SK-N-SH (cell line): ENCODE measurements at regions not wholly inside any gene's neighbourhood (a gene's known extent, or its start where the extent isn't known, plus 50 kb on each side); places are given as distances from the start of the nearest gene placed in this dataset.

Experiments used
- CTCF ChIA-PET: fragments of 300-600, 350-600 bp; formaldehyde crosslinking; extraction: SDS; loops from one replicate; lab custom pipeline; 2021; lab: Yijun Ruan, JAX
- POLR2A ChIA-PET: fragments of 350-600 bp; sonication (Branson Sonifier 250); formaldehyde crosslinking; extraction: SDS; loops from one replicate; lab custom pipeline; 2020; ENCODE audit warnings: antibody characterized with exemption, inconsistent platforms; lab: Yijun Ruan, JAX
- DNase-seq: peaks from one replicate; pipeline ENCODE4 v3.0.0; 2012
- H2AFZ ChIP-seq: fragments of 200-600 bp; sonication (generic); 2 replicates; pipeline ENCODE4 v1.8.1; 2016; ENCODE audit warnings: antibody characterized with exemption, mild to moderate bottlenecking, low read depth
- H3F3A ChIP-seq: fragments of 200-600 bp; sonication (generic); replicated peaks from 2 replicates; pipeline ENCODE3; 2016; ENCODE audit warnings: antibody characterized with exemption, mild to moderate bottlenecking; ENCODE audit not compliant: insufficient read depth
- H3K27ac ChIP-seq, 2 experiments: fragments of 200-500 bp in 1 of 2; fragments of 200-600 bp in 1 of 2; sonication (Bioruptor generic) in 1 of 2; sonication (generic), shearing (Covaris generic) in 1 of 2; 2 replicates each; pipeline versions ENCODE4 v1.5.1 to v1.6.1; 2014 to 2016; ENCODE audit warnings: low read depth in 2 of 2, inconsistent platforms in 1 of 2, low read length in 1 of 2, mild to moderate bottlenecking in 1 of 2, mixed read lengths in 1 of 2
- H3K27me3 ChIP-seq: fragments of 200-600 bp; sonication (generic), shearing (Covaris generic); 2 replicates; pipeline ENCODE4 v1.6.1; 2016; ENCODE audit warnings: mixed run types; ENCODE audit not compliant: insufficient read depth
- H3K36me3 ChIP-seq, 2 experiments: fragments of 200-500 bp in 1 of 2; fragments of 200-600 bp in 1 of 2; sonication (Bioruptor generic) in 1 of 2; sonication (generic) in 1 of 2; replicated peaks in 1 of 2; 2 replicates each; pipeline versions ENCODE3 to v1.5.1; 2014 to 2016; ENCODE audit warnings: low read length in 1 of 2, mild to moderate bottlenecking in 1 of 2; ENCODE audit not compliant: insufficient read depth in 2 of 2, control insufficient read depth in 1 of 2
- H3K4me1 ChIP-seq, 2 experiments: fragments of 200-500 bp in 1 of 2; fragments of 200-600 bp in 1 of 2; sonication (Bioruptor generic) in 1 of 2; sonication (generic), shearing (Covaris generic) in 1 of 2; 2 replicates each; pipeline versions ENCODE4 v1.5.1 to v1.6.1; 2014 to 2016; ENCODE audit warnings: low read depth in 1 of 2, low read length in 1 of 2, mixed run types in 1 of 2; ENCODE audit not compliant: insufficient read depth in 2 of 2, control insufficient read depth in 1 of 2
- H3K4me2 ChIP-seq: fragments of 200-600 bp; sonication (generic), shearing (Covaris generic); 2 replicates; pipeline ENCODE4 v1.6.1; 2017; ENCODE audit warnings: mixed run types
- H3K4me3 ChIP-seq, 2 experiments: fragments of 200-500 bp in 1 of 2; fragments of 200-600 bp in 1 of 2; sonication (Bioruptor generic) in 1 of 2; sonication (generic), shearing (Covaris generic) in 1 of 2; 2 replicates each; pipeline versions ENCODE4 v1.5.1 to v1.8.1; 2014 to 2016; ENCODE audit warnings: low read depth in 2 of 2, inconsistent platforms in 1 of 2, low read length in 1 of 2, mild to moderate bottlenecking in 1 of 2, mixed read lengths in 1 of 2, moderate library complexity in 1 of 2
- H3K79me2 ChIP-seq: fragments of 200-600 bp; sonication (generic); 2 replicates; pipeline ENCODE4 v1.8.1; 2017; ENCODE audit warnings: mild to moderate bottlenecking; ENCODE audit not compliant: insufficient read depth
- H3K9ac ChIP-seq: fragments of 200-600 bp; sonication (generic); 2 replicates; pipeline ENCODE4 v1.6.1; 2017; ENCODE audit warnings: mixed run types
- H3K9me2 ChIP-seq: fragments of 200-600 bp; sonication (generic); 2 replicates; pipeline ENCODE4 v1.6.1; 2017; ENCODE audit warnings: mixed run types
- H3K9me3 ChIP-seq: fragments of 200-600 bp; sonication (generic); 2 replicates; pipeline ENCODE4 v1.6.1; 2017; ENCODE audit warnings: mixed run types, mild to moderate bottlenecking, moderate library complexity
- H4K20me1 ChIP-seq: fragments of 200-600 bp; sonication (generic); 2 replicates; pipeline ENCODE4 v1.6.1; 2017; ENCODE audit warnings: mild to moderate bottlenecking, mixed run types; ENCODE audit not compliant: insufficient read depth
- CHD2 ChIP-seq: fragments of 150-350 bp; IDR thresholded peaks from 2 replicates; pipeline ENCODE4 v1.6.1; 2018; ENCODE audit warnings: low read length; ENCODE audit not compliant: partially characterized antibody
- CTCF ChIP-seq: fragments of 200-600 bp; sonication (generic); IDR thresholded peaks from 2 replicates; pipeline ENCODE4 v1.6.1; 2017; ENCODE audit warnings: antibody characterized with exemption, mild to moderate bottlenecking, moderate library complexity
- ELF1 ChIP-seq: IDR thresholded peaks from 2 replicates; pipeline ENCODE4 v1.4.0; 2012
- EP300 ChIP-seq, 2 experiments: IDR thresholded peaks; 2 replicates each; pipeline versions ENCODE4 v1.4.0 to v1.6.1; 2012; ENCODE audit warnings: borderline replicate concordance in 1 of 2, low read depth in 1 of 2, low read length in 1 of 2
- FOSL2 ChIP-seq: IDR thresholded peaks from 2 replicates; pipeline ENCODE4 v1.4.0; 2012; ENCODE audit warnings: low read depth, mild to moderate bottlenecking, moderate library complexity, borderline replicate concordance
- FOXJ3 ChIP-seq: sonication (generic); formaldehyde crosslinking; IDR thresholded peaks from 2 replicates; pipeline ENCODE4 v1.5.1; 2020; ENCODE audit warnings: mild to moderate bottlenecking, missing genetic modification reagents
- FOXM1 ChIP-seq: IDR thresholded peaks from 2 replicates; pipeline ENCODE4 v1.4.0; 2012; ENCODE audit warnings: low read depth, mild to moderate bottlenecking
- GABPA ChIP-seq: IDR thresholded peaks from 2 replicates; pipeline ENCODE4 v1.4.0; 2012; ENCODE audit warnings: low read depth, mild to moderate bottlenecking
- IRF3 ChIP-seq: fragments of 150-350 bp; IDR thresholded peaks from 2 replicates; pipeline ENCODE4 v1.6.1; 2016; ENCODE audit warnings: mild to moderate bottlenecking, low read depth, low read length
- JUND ChIP-seq: IDR thresholded peaks from 2 replicates; pipeline ENCODE4 v1.4.0; 2012
- MAX ChIP-seq: IDR thresholded peaks from 2 replicates; pipeline ENCODE4 v1.4.0; 2012; ENCODE audit warnings: low read depth
- MXI1 ChIP-seq: IDR thresholded peaks from 2 replicates; pipeline ENCODE4 v1.6.1; 2012; ENCODE audit warnings: mild to moderate bottlenecking, low read depth, low read length, improper control_type of control experiment
- NRF1 ChIP-seq: IDR thresholded peaks from 2 replicates; pipeline ENCODE4 v1.6.1; 2012; ENCODE audit warnings: low read depth, mild to moderate bottlenecking, low read length
- POLR2AphosphoS5 ChIP-seq: IDR thresholded peaks from 2 replicates; pipeline ENCODE4 v1.6.1; 2012; ENCODE audit warnings: low read depth, low read length
- SMC3 ChIP-seq: IDR thresholded peaks from 2 replicates; pipeline ENCODE4 v1.6.1; 2012; ENCODE audit warnings: low read depth, low read length, improper control_type of control experiment
- TAF1 ChIP-seq: IDR thresholded peaks from 2 replicates; pipeline ENCODE4 v1.6.1; 2012; ENCODE audit warnings: low read depth, mild to moderate bottlenecking, low read length, moderate library complexity, borderline replicate concordance
- TCF12 ChIP-seq: IDR thresholded peaks from 2 replicates; pipeline ENCODE4 v1.4.0; 2012
- TEAD4 ChIP-seq: IDR thresholded peaks from 2 replicates; pipeline ENCODE4 v1.4.0; 2012; ENCODE audit warnings: mild to moderate bottlenecking, borderline replicate concordance; ENCODE audit not compliant: insufficient read depth
- YY1 ChIP-seq: IDR thresholded peaks from 2 replicates; pipeline ENCODE4 v1.4.0; 2012; ENCODE audit warnings: low read depth, mild to moderate bottlenecking
- ZBTB33 ChIP-seq: IDR thresholded peaks from 2 replicates; pipeline ENCODE4 v1.4.0; 2012; ENCODE audit warnings: low read depth, borderline replicate concordance
- WGBS: methylation state at CpG from one replicate; pipeline ENCODE4 v1.1.6; 2017; ENCODE audit warnings: low lambda C conversion rate; 5-methylcytosine and 5-hydroxymethylcytosine counted together
- TF ChIP-seq, protein P1 (sequence below): fragments of 150-350 bp; IDR thresholded peaks from 2 replicates; pipeline ENCODE4 v1.6.1; 2017; ENCODE audit warnings: antibody characterized with exemption, low read length, low read depth, borderline replicate concordance

DNA sequence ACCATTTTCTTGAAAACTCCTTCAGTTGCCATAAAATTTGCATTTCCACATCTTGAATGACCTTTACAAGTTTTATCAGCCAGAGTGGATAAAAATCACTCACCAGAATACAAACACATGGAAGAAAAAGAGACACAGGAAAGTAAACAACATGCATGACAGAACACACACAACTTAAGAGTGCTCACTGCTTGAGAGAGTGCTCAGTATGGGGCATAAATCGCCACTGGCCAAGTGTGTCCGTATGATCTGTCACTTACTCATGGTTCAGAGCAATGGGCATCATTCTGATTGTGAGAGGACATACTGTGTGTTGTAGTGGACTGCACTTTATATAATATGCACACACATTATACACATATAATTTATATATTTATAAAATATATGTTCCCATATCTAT is 155.6 kb upstream of the NTRK2 start:
- Histone ChIP-seq H3K27ac (no peak overlapping the region), H3K4me2 (no peak overlapping the region), H3K4me3 (no peak overlapping the region), H2AFZ (no peak overlapping the region), H3F3A (no peaks in the 10 kb centered on the region), H3K27me3 (no peaks in the 10 kb centered on the region), H3K36me3 (no peaks in the 10 kb centered on the region), H3K9ac (no peak overlapping the region), H3K9me3 (no peaks in the 10 kb centered on the region), H3K79me2 (no peaks in the 10 kb centered on the region), H4K20me1 (no peaks in the 10 kb centered on the region), H3K4me1 (no peaks in the 10 kb centered on the region), H3K9me2 (no peaks in the 10 kb centered on the region)
- ChIA-PET POLR2A (no interaction called here), CTCF (no interaction called here)
- no peak for TF ChIP-seq GABPA
- no peak for TF ChIP-seq CTCF
- TF ChIP-seq TAF1, result no peak
- no peak for TF ChIP-seq FOSL2
- no peak for TF ChIP-seq TCF12
- no peak for TF ChIP-seq POLR2AphosphoS5
- no peak for TF ChIP-seq EP300 (IDR thresholded peaks at IDR 0.05; ENCODE audit: borderline replicate concordance in 1 of 2, low read depth in 1 of 2, low read length in 1 of 2)
- TF ChIP-seq MXI1, result no peak
- no peak for TF ChIP-seq FOXJ3 (CRISPR knock-in tag)
- no peak for TF ChIP-seq NRF1
- TF ChIP-seq MAX, result no peak
- TF ChIP-seq, protein P1, sequence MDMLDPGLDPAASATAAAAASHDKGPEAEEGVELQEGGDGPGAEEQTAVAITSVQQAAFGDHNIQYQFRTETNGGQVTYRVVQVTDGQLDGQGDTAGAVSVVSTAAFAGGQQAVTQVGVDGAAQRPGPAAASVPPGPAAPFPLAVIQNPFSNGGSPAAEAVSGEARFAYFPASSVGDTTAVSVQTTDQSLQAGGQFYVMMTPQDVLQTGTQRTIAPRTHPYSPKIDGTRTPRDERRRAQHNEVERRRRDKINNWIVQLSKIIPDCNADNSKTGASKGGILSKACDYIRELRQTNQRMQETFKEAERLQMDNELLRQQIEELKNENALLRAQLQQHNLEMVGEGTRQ, result no peak
- no peak for TF ChIP-seq ZBTB33
- TF ChIP-seq CHD2, result no peak
- no peak for TF ChIP-seq JUND
- DNase-seq, result no peak
- 25% methylated on average over 2 of the region's 2 CpGs for WGBS

- Histone ChIP-seq H3K4me3 (no peak overlapping the region), H3K9ac (no peak overlapping the region), H3K27me3 (no peaks in the 10 kb centered on the region), H2AFZ (no peak overlapping the region), H3K9me2 (no peaks in the 10 kb centered on the region), H3K27ac (no peak overlapping the region), H3K4me1 (no peaks in the 10 kb centered on the region), H3K4me2 (no peak overlapping the region), H3F3A (no peaks in the 10 kb centered on the region), H3K36me3 (no peaks in the 10 kb centered on the region), H4K20me1 (no peaks in the 10 kb centered on the region), H3K79me2 (no peaks in the 10 kb centered on the region), H3K9me3 (no peaks in the 10 kb centered on the region)
- 25% methylated on average over 5 of the region's 5 CpGs for WGBS
- no peak for DNase-seq
- ChIA-PET CTCF (no interaction called here), POLR2A (no interaction called here)
- TF ChIP-seq YY1 (no peak), SMC3 (no peak), FOXM1 (no peak), ZBTB33 (no peak), POLR2AphosphoS5 (no peak), EP300 (IDR thresholded peaks at IDR 0.05; ENCODE audit: borderline replicate concordance in 1 of 2, low read depth in 1 of 2, low read length in 1 of 2) (no peak), TEAD4 (no peak), IRF3 (no peak), MAX (no peak), ELF1 (no peak), GABPA (no peak), CHD2 (no peak)
Measured at GRCh38 chr9:84514421-84514820, 155.1 kb upstream of the NTRK2 start.
